Fibroblast of lung (primary cell): ENCODE measurements at regions not wholly inside any gene's neighbourhood (a gene's known extent, or its start where the extent isn't known, plus 50 kb on each side); places are given as distances from the start of the nearest gene placed in this dataset.

Source experiments
- DNase-seq, 2 donors: peaks; one replicate each; pipeline versions ENCODE4 v3.0.0 to v3.0.0-alpha.2; 2010; ENCODE audit warnings: low read depth in 2 of 2
- H2AFZ ChIP-seq: 2 replicates; pipeline ENCODE4 v1.5.1; 2012; ENCODE audit warnings: low read length, control low read depth, inconsistent platforms
- H3K27ac ChIP-seq: 2 replicates; pipeline ENCODE4 v1.5.1; 2011; ENCODE audit warnings: low read length, control low read depth; ENCODE audit not compliant: insufficient read depth
- H3K27me3 ChIP-seq: 2 replicates; pipeline ENCODE4 v1.5.1; 2011; ENCODE audit warnings: mild to moderate bottlenecking, low read length; ENCODE audit not compliant: control insufficient read depth, insufficient read depth
- H3K36me3 ChIP-seq: 2 replicates; pipeline ENCODE4 v1.5.1; 2011; ENCODE audit warnings: low read length; ENCODE audit not compliant: control insufficient read depth, insufficient read depth
- H3K4me1 ChIP-seq: 2 replicates; pipeline ENCODE4 v1.5.1; 2011; ENCODE audit warnings: low read length; ENCODE audit not compliant: control insufficient read depth, insufficient read depth; ENCODE audit errors: extremely low read depth
- H3K4me2 ChIP-seq: 2 replicates; pipeline ENCODE4 v1.5.1; 2011; ENCODE audit warnings: low read length, control low read depth; ENCODE audit not compliant: insufficient read depth; ENCODE audit errors: extremely low read depth
- H3K4me3 ChIP-seq, 4 experiments: fragments of 200-600 bp in 1 of 4; sonication (generic) in 1 of 4; replicated peaks in 1 of 4; 2 replicates each; pipeline ENCODE4 v1.5.1; 2011 to 2016; ENCODE audit warnings: low read length in 4 of 4, low read depth in 3 of 4, mild to moderate bottlenecking in 3 of 4, control low read depth in 2 of 4, inconsistent platforms in 1 of 4, mixed read lengths in 1 of 4; ENCODE audit not compliant: insufficient read depth in 1 of 4; ENCODE audit errors: control extremely low read depth in 1 of 4
- H3K79me2 ChIP-seq: 2 replicates; pipeline ENCODE4 v1.5.1; 2012; ENCODE audit warnings: mild to moderate bottlenecking, low read length, inconsistent platforms; ENCODE audit not compliant: control insufficient read depth, insufficient read depth
- H3K9ac ChIP-seq: 2 replicates; pipeline ENCODE4 v1.5.1; 2011; ENCODE audit warnings: mild to moderate bottlenecking, low read length, control low read depth; ENCODE audit not compliant: insufficient read depth
- H3K9me3 ChIP-seq: 2 replicates; pipeline ENCODE4 v1.5.1; 2012; ENCODE audit warnings: low read depth, low read length; ENCODE audit not compliant: control insufficient read depth, insufficient read depth
- H4K20me1 ChIP-seq: 2 replicates; pipeline ENCODE4 v1.5.1; 2011; ENCODE audit warnings: low read length; ENCODE audit not compliant: control insufficient read depth, insufficient read depth; ENCODE audit errors: extremely low read depth
- CTCF ChIP-seq, 2 donors: IDR thresholded peaks in 1 of 2; conservative IDR thresholded peaks in 1 of 2; 1 replicate in 1 of 2; 2 replicates in 1 of 2; pipeline ENCODE4 v1.5.1; 2011 to 2012; ENCODE audit warnings: low read length in 2 of 2, control low read depth in 1 of 2, inconsistent platforms in 1 of 2, low read depth in 1 of 2, mild to moderate bottlenecking in 1 of 2
- EZH2 ChIP-seq: IDR thresholded peaks from 2 replicates; pipeline ENCODE4 v1.5.1; 2012; ENCODE audit warnings: low read length, control low read depth, mild to moderate bottlenecking; ENCODE audit errors: missing control alignments

GRCh38 chr15:63454503-63455211 lies 49.7 kb upstream of the USP3 start:
- Histone ChIP-seq H3K36me3 (no peaks in the 10 kb centered on the region), H3K79me2 (no peaks in the 10 kb centered on the region), H3K9ac (no peak overlapping the region), H2AFZ (no peak overlapping the region), H4K20me1 (no peaks in the 10 kb centered on the region), H3K4me3 (no peak overlapping the region), H3K27me3 (peaks cover 3% of the 10 kb centered on the region), H3K4me1 (no peaks in the 10 kb centered on the region), H3K27ac (no peak overlapping the region), H3K9me3 (no peaks in the 10 kb centered on the region), H3K4me2 (no peak overlapping the region)
- no peak for DNase-seq
- TF ChIP-seq CTCF (conservative IDR thresholded peaks at IDR 0.05 in 1 of 2, IDR thresholded peaks at IDR 0.05 in 1 of 2; ENCODE audit: low read depth in 1 of 2, low read length in 2 of 2), result no peak
- TF ChIP-seq EZH2, result no peak
